ENCODE measurements at regions not wholly inside any gene's neighbourhood (a gene's known extent, or its start where the extent isn't known, plus 50 kb on each side); places are given as distances from the start of the nearest gene placed in this dataset. TPM values are rescaled to one million over a fixed set of nuclear protein-coding genes. Genes with fewer than 3 reads are reported as not detected.

GRCh38 chr22:22823131-22823810, 64.3 kb upstream of the IGLL5 start:
- no peak for DNase-seq

GRCh38 chr22:22824340-22825212, 63.0 kb upstream of the IGLL5 start:
- DNase-seq = no peak

GRCh38 chr22:22825213-22825593, 62.4 kb upstream of the IGLL5 start:
- no peak for DNase-seq

- DNase-seq = no peak
Observed at GRCh38 chr22:22827187-22827939, 60.3 kb upstream of the IGLL5 start.

- no peak for DNase-seq
Observed at GRCh38 chr22:22830193-22830592, 57.4 kb upstream of the IGLL5 start.

- no peak for DNase-seq
Observed at GRCh38 chr22:22830957-22831688, 56.5 kb upstream of the IGLL5 start.

GRCh38 chr22:22833059-22833458, 54.6 kb upstream of the IGLL5 start:
- no peak for DNase-seq

GRCh38 chr22:22833488-22833887, 54.1 kb upstream of the IGLL5 start:
- no peak for DNase-seq

- no peak for DNase-seq
Observed at GRCh38 chr22:22834204-22834603, 53.4 kb upstream of the IGLL5 start.

- no peak for DNase-seq
Observed at GRCh38 chr22:22834783-22835182, 52.8 kb upstream of the IGLL5 start.

- no peak for DNase-seq
Observed at GRCh38 chr22:22835242-22835641, 52.4 kb upstream of the IGLL5 start.

- DNase-seq = no peak
Observed at GRCh38 chr22:22835771-22836291, 51.8 kb upstream of the IGLL5 start.

GRCh38 chr22:22836635-22837034, 51.0 kb upstream of the IGLL5 start:
- no peak for DNase-seq

Small RNA genes lying in the stretch of these regions (small RNA-seq; reads per million reads assigned to genes)
- not detected for gene AC244157.1 (ENCODE audit: low replicate concordance)
- gene AC245028.1 (ENCODE audit: low replicate concordance) = not detected
- gene AC245028.2 (ENCODE audit: low replicate concordance) = not detected
- gene AC245028.3 (ENCODE audit: low replicate concordance) = not detected
- not detected for gene IGLV3-13 (ENCODE audit: low replicate concordance)
- not detected for gene IGLV3-15 (ENCODE audit: low replicate concordance)
- gene IGLV3-17 (ENCODE audit: low replicate concordance) = not detected
- gene IGLVI-20 (ENCODE audit: low replicate concordance) = not detected
- gene IGLVVI-22-1 (ENCODE audit: low replicate concordance) = not detected

Data from skin of body (tissue), 2 donors.